ENCODE measurements at regions not wholly inside any gene's neighbourhood (a gene's known extent, or its start where the extent isn't known, plus 50 kb on each side); places are given as distances from the start of the nearest gene placed in this dataset.

DNA sequence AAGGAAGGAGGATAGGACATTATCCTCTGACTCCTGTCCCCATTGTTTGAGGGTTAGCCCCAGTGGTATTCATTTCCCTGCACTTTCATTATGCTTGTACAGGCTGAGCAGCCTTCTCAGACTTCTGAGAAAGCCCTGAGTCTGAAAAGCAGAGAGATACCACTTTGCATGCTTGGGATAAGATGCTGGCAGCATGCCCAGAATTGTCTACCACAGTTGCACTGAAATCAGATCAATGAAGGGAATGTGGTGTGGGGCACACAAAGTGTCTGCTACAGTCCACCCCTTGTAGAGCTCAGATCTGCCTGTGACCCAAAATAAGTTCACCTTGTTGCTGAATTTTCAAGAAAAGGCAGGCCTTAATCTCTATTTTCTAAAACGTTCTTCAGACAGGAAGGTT lies 160.6 kb downstream of the CCT6B start:
- H2AFZ ChIP-seq (ENCODE audit: low read length) = no peak overlapping the region
- no peak overlapping the region for H4K91ac ChIP-seq (ENCODE audit: insufficient read length, low read depth, low read length)
- H2AK5ac ChIP-seq (ENCODE audit: insufficient read length, low read length) = no peak overlapping the region
- TF ChIP-seq CTCF (conservative IDR thresholded peaks at IDR 0.05) = no peak
- H2BK120ac ChIP-seq (ENCODE audit: low read depth, low read length, poor library complexity, severe bottlenecking) = no peak overlapping the region
- no peaks in the 10 kb centered on the region for H3K9me3 ChIP-seq (ENCODE audit: control insufficient read depth, low read depth, low read length)
- H2BK12ac ChIP-seq (ENCODE audit: insufficient read length, low read depth, low read length) = no peak overlapping the region
- no peak overlapping the region for H3K9ac ChIP-seq (ENCODE audit: extremely low read depth, insufficient read length, low read length)
- peaks cover 7% of the 10 kb centered on the region; the same call in 1 of the 2 replicates for H3K4me1 ChIP-seq (ENCODE audit: insufficient read depth, low read length)
- Mint-ChIP-seq H3K4me3 (no peak overlapping the region), H3K4me1 (peaks cover 19 to 22% of the 10 kb centered on the region in 2 experiments), H3K9me3 (peaks cover 6 to 9% of the 10 kb centered on the region in 2 experiments; a peak in 4 of 5 replicates), H3K27ac (no peak overlapping the region), H3K27me3 (ENCODE audit: low read depth) (peaks cover 92% of the 10 kb centered on the region), H3K36me3 (ENCODE audit: insufficient read depth in 1 of 3, low read depth in 3 of 3) (no peaks in the 10 kb centered on the region; a peak in 2 of 7 replicates)
- no peak overlapping the region for H2BK5ac ChIP-seq (ENCODE audit: insufficient read length, low read length)
- WGBS (ENCODE audit: extremely low coverage, insufficient read length, low lambda C conversion rate) = no CpG with 5 or more reads among the region's 1 CpG
- H4K5ac ChIP-seq (ENCODE audit: insufficient read length, low read depth, low read length) = no peak overlapping the region
- H3K79me2 ChIP-seq (ENCODE audit: insufficient read depth, low read length) = no peaks in the 10 kb centered on the region
- no peak overlapping the region for H4K8ac ChIP-seq (replicated peaks; ENCODE audit: insufficient read length, low read depth, low read length)
- H2BK20ac ChIP-seq (ENCODE audit: low read depth, low read length, poor library complexity, severe bottlenecking) = no peak overlapping the region
- H3K79me1 ChIP-seq (ENCODE audit: insufficient read depth, low read depth, low read length, poor library complexity, severe bottlenecking) = no peaks in the 10 kb centered on the region
- H3K14ac ChIP-seq (ENCODE audit: insufficient read depth, low read length) = no peak overlapping the region
- H3K23me2 ChIP-seq (ENCODE audit: insufficient read length, low read depth, low read length, poor library complexity, severe bottlenecking) = no peaks in the 10 kb centered on the region
- no peak overlapping the region for H3T11ph ChIP-seq (ENCODE audit: low read length)
- H3K18ac ChIP-seq (ENCODE audit: insufficient read length, low read depth, low read length) = no peak overlapping the region
- no peak for DNase-seq
- no peak overlapping the region for H3K56ac ChIP-seq (ENCODE audit: insufficient read length, low read depth, low read length)
- no peak overlapping the region for H3K23ac ChIP-seq (ENCODE audit: insufficient read length, low read depth, low read length)
- no peak overlapping the region for H2BK15ac ChIP-seq (ENCODE audit: low read depth, low read length)
- no peaks in the 10 kb centered on the region for H4K20me1 ChIP-seq (ENCODE audit: control insufficient read depth, insufficient read depth, insufficient read length)
- no peak overlapping the region for H3K4me2 ChIP-seq (ENCODE audit: insufficient read depth, insufficient read length, low read length)
- no peak overlapping the region for H3K27ac ChIP-seq (ENCODE audit: insufficient read length, low read depth, low read length)
- peaks cover 4% of the 10 kb centered on the region; the same call in 1 of the 2 replicates for H3K27me3 ChIP-seq (ENCODE audit: insufficient read depth, low read length)
- no peak overlapping the region for H3K4ac ChIP-seq (ENCODE audit: low read depth, low read length)

All from H9 (cell line).